Endothelial cell of umbilical vein (primary cell): ENCODE measurements at regions not wholly inside any gene's neighbourhood (a gene's known extent, or its start where the extent isn't known, plus 50 kb on each side); places are given as distances from the start of the nearest gene placed in this dataset.

ENCODE experiments used
- BruUV-seq: library from RNA; stranded (reverse); fragments of 400-500 nt; replicated peaks from 2 replicates; lab custom pipeline; 2021; lab: Mats Ljungman, UMichigan
- CTCF ChIA-PET: fragments of 300-600, 350-600 bp; sonication (Branson Sonifier 250); formaldehyde crosslinking; loops from one replicate; lab custom pipeline; 2021; ENCODE audit warnings: antibody characterized with exemption, inconsistent platforms; lab: Charles Lee
- POLR2A ChIA-PET: fragments of 300-600, 350-600 bp; sonication (Branson Sonifier 250); formaldehyde crosslinking; loops from one replicate; lab custom pipeline; 2021; ENCODE audit warnings: antibody characterized with exemption, inconsistent platforms; lab: Charles Lee
- DNase-seq: peaks from one replicate; pipeline ENCODE4 v3.0.0-alpha.2; 2011; ENCODE audit warnings: low read depth, low spot score
- FAIRE-seq: peaks from 2 replicates; lab custom pipeline; 2011; peaks lifted over from hg19 to GRCh38; lab: Jason Lieb, UNC
- H2AFZ ChIP-seq: 2 replicates; pipeline ENCODE4 v1.6.0; 2012; ENCODE audit warnings: low read depth, low read length, control low read depth, inconsistent platforms
- H3K27ac ChIP-seq: 2 replicates; pipeline ENCODE4 v1.5.1; 2011; ENCODE audit warnings: low read depth, mild to moderate bottlenecking, control low read depth, low read length, moderate library complexity; ENCODE audit not compliant: insufficient read depth
- H3K27me3 ChIP-seq, 2 experiments: 2 replicates each; pipeline versions ENCODE4 v1.6.0 to v1.6.1; 2011; ENCODE audit warnings: low read length in 2 of 2, mixed read lengths in 1 of 2; ENCODE audit not compliant: control insufficient read depth in 2 of 2, insufficient read depth in 2 of 2
- H3K36me3 ChIP-seq, 2 experiments: 2 replicates in 1 of 2; 3 replicates in 1 of 2; pipeline ENCODE4 v1.5.1; 2011; ENCODE audit warnings: low read length in 2 of 2, mild to moderate bottlenecking in 1 of 2, moderate library complexity in 1 of 2; ENCODE audit not compliant: control insufficient read depth in 2 of 2, insufficient read depth in 2 of 2; ENCODE audit errors: extremely low read depth in 1 of 2
- H3K4me1 ChIP-seq: 3 replicates; pipeline ENCODE4 v1.5.1; 2011; ENCODE audit warnings: mild to moderate bottlenecking, low read length; ENCODE audit not compliant: control insufficient read depth, insufficient read depth; ENCODE audit errors: extremely low read depth
- H3K4me2 ChIP-seq: 2 replicates; pipeline ENCODE4 v1.6.1; 2011; ENCODE audit warnings: low read length, control low read depth, mixed read lengths; ENCODE audit not compliant: insufficient read depth
- H3K4me3 ChIP-seq, 3 experiments: fragments of 200-600 bp in 1 of 3; sonication (generic), shearing (Covaris generic) in 1 of 3; replicated peaks in 1 of 3; 2 replicates each; pipeline ENCODE4 v1.5.1; 2011 to 2016; ENCODE audit warnings: control low read depth in 3 of 3, low read length in 3 of 3, mild to moderate bottlenecking in 2 of 3, inconsistent platforms in 1 of 3, low read depth in 1 of 3, moderate library complexity in 1 of 3; ENCODE audit not compliant: insufficient read depth in 1 of 3
- H3K79me2 ChIP-seq: 2 replicates; pipeline ENCODE4 v1.6.0; 2012; ENCODE audit warnings: low read length, inconsistent platforms; ENCODE audit not compliant: control insufficient read depth, insufficient read depth
- H3K9ac ChIP-seq: replicated peaks from 2 replicates; pipeline ENCODE3; 2011; ENCODE audit warnings: low read length, control low read depth; ENCODE audit not compliant: insufficient read depth; ENCODE audit errors: extremely low read depth
- H3K9me1 ChIP-seq: replicated peaks from 3 replicates; pipeline ENCODE4 v1.6.0; 2011; ENCODE audit warnings: mild to moderate bottlenecking, low read length; ENCODE audit not compliant: control insufficient read depth, insufficient read depth; ENCODE audit errors: extremely low read depth
- H3K9me3 ChIP-seq: replicated peaks from 2 replicates; pipeline ENCODE4 v1.5.1; 2012; ENCODE audit warnings: low read length, inconsistent platforms; ENCODE audit not compliant: control insufficient read depth, insufficient read depth
- H4K20me1 ChIP-seq: replicated peaks from 2 replicates; pipeline ENCODE3; 2011; ENCODE audit warnings: mild to moderate bottlenecking, low read length; ENCODE audit not compliant: control insufficient read depth, insufficient read depth; ENCODE audit errors: extremely low read depth
- CTCF ChIP-seq, 2 donors: IDR thresholded peaks; 1 replicate in 1 of 2; 2 replicates in 1 of 2; pipeline ENCODE4 v1.5.1; 2011; ENCODE audit warnings: low read length in 2 of 2, mild to moderate bottlenecking in 2 of 2, moderate library complexity in 2 of 2, control low read depth in 1 of 2, inconsistent platforms in 1 of 2, low read depth in 1 of 2; ENCODE audit not compliant: insufficient read depth in 1 of 2; ENCODE audit errors: extremely low read depth in 1 of 2
- EZH2 ChIP-seq: IDR thresholded peaks from 2 replicates; pipeline ENCODE4 v1.6.1; 2012; ENCODE audit warnings: borderline replicate concordance, low read depth, mild to moderate bottlenecking, moderate library complexity, low read length, inconsistent platforms; ENCODE audit not compliant: severe bottlenecking
- FOS ChIP-seq: IDR thresholded peaks from 2 replicates; pipeline ENCODE4 v1.6.1; 2011; ENCODE audit warnings: mild to moderate bottlenecking, low read length, moderate library complexity, borderline replicate concordance; ENCODE audit not compliant: insufficient read depth
- GATA2 ChIP-seq: IDR thresholded peaks from 2 replicates; pipeline ENCODE4 v1.7.0; 2011; ENCODE audit warnings: low read depth, mild to moderate bottlenecking, moderate library complexity, mixed read lengths, low read length; ENCODE audit not compliant: insufficient read length, insufficient read depth
- JUN ChIP-seq: IDR thresholded peaks from 2 replicates; pipeline ENCODE4 v1.6.1; 2011; ENCODE audit warnings: borderline replicate concordance, low read depth; ENCODE audit not compliant: insufficient read length, insufficient read depth
- MAX ChIP-seq: IDR thresholded peaks from 2 replicates; pipeline ENCODE4 v1.6.1; 2011; ENCODE audit not compliant: insufficient read depth, insufficient read length
- MYC ChIP-seq: IDR thresholded peaks from one replicate; pipeline ENCODE4 v1.6.1; 2011; ENCODE audit warnings: mild to moderate bottlenecking, low read depth, low read length
- POLR2A ChIP-seq: IDR thresholded peaks from 2 replicates; pipeline ENCODE4 v1.6.1; 2012; ENCODE audit warnings: low read depth, mild to moderate bottlenecking, control low read depth, low read length
- POLR2AphosphoS5 ChIP-seq: IDR thresholded peaks from 2 replicates; pipeline ENCODE4 v1.6.1; 2012; ENCODE audit warnings: low read depth, mild to moderate bottlenecking, control low read depth, low read length, moderate library complexity; ENCODE audit not compliant: insufficient read depth
- dilution Hi-C: fragments of 300-500 bp; cut with MboI; formaldehyde crosslinking; loops from one replicate; pipeline ENCODE4 v1.15.0; 2019; ENCODE audit warnings: low sequenced_read_pairs; ENCODE audit not compliant: extremely low pct_ligation_motif_present
- intact Hi-C: fragments of 100-400 bp; cut with micrococcal nuclease; formaldehyde crosslinking; loops from one replicate; pipeline ENCODE4 v1.10.0; 2022

GRCh38 chr2:16070648-16070971 lies 130.3 kb downstream of the MYCN start:
- no TSS peak for BruUV-seq
- ChIA-PET POLR2A (no interaction called here), CTCF (no interaction called here)
- H3K9me1 ChIP-seq, result no peaks in the 10 kb centered on the region
- H3K4me1 ChIP-seq, result no peaks in the 10 kb centered on the region
- no peak overlapping the region for H2AFZ ChIP-seq
- H3K36me3 ChIP-seq, result no peaks in the 10 kb centered on the region
- DNase-seq (no peak), FAIRE-seq (no peak)
- no peak overlapping the region for H3K4me3 ChIP-seq
- intact Hi-C loops (no loop called here), dilution Hi-C loops (no loop called here)
- H3K4me2 ChIP-seq, result no peak overlapping the region
- no peaks in the 10 kb centered on the region for H3K79me2 ChIP-seq
- no peaks in the 10 kb centered on the region for H3K27me3 ChIP-seq
- no peaks in the 10 kb centered on the region for H4K20me1 ChIP-seq
- TF ChIP-seq POLR2AphosphoS5, result no peak
- no peak for TF ChIP-seq CTCF (IDR thresholded peaks at IDR 0.05; ENCODE audit: extremely low read depth in 1 of 2, insufficient read depth in 1 of 2, low read depth in 1 of 2, low read length in 2 of 2)
- TF ChIP-seq POLR2A, result no peak
- no peak for TF ChIP-seq EZH2
- no peak for TF ChIP-seq FOS
- no peak for TF ChIP-seq MYC
- no peak for TF ChIP-seq JUN
- no peak for TF ChIP-seq GATA2
- TF ChIP-seq MAX, result no peak
- no peak overlapping the region for H3K27ac ChIP-seq
- H3K9ac ChIP-seq, result no peak overlapping the region
- peaks cover 2% of the 10 kb centered on the region for H3K9me3 ChIP-seq
